NB4 (cell line): ENCODE measurements at regions not wholly inside any gene's neighbourhood (a gene's known extent, or its start where the extent isn't known, plus 50 kb on each side); places are given as distances from the start of the nearest gene placed in this dataset.

Source experiments
- MAX ChIP-seq: IDR thresholded peaks from 2 replicates; pipeline ENCODE4 v1.6.1; 2011; ENCODE audit warnings: low read depth, low read length
- MYC ChIP-seq: IDR thresholded peaks from 2 replicates; pipeline ENCODE4 v1.6.1; 2011; ENCODE audit warnings: low read depth, low read length
- TF ChIP-seq, protein P1 (sequence below): IDR thresholded peaks from one replicate; pipeline ENCODE4 v1.5.1; 2012; ENCODE audit warnings: low read depth, low read length

- TF ChIP-seq, protein P1, sequence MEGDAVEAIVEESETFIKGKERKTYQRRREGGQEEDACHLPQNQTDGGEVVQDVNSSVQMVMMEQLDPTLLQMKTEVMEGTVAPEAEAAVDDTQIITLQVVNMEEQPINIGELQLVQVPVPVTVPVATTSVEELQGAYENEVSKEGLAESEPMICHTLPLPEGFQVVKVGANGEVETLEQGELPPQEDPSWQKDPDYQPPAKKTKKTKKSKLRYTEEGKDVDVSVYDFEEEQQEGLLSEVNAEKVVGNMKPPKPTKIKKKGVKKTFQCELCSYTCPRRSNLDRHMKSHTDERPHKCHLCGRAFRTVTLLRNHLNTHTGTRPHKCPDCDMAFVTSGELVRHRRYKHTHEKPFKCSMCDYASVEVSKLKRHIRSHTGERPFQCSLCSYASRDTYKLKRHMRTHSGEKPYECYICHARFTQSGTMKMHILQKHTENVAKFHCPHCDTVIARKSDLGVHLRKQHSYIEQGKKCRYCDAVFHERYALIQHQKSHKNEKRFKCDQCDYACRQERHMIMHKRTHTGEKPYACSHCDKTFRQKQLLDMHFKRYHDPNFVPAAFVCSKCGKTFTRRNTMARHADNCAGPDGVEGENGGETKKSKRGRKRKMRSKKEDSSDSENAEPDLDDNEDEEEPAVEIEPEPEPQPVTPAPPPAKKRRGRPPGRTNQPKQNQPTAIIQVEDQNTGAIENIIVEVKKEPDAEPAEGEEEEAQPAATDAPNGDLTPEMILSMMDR, result no peak
- no peak for TF ChIP-seq MAX
- no peak for TF ChIP-seq MYC
Measured at GRCh38 chr3:81033185-81033584, 728.3 kb downstream of the GBE1 start.
